Pancreas (tissue), 10 donors: ENCODE measurements at regions not wholly inside any gene's neighbourhood (a gene's known extent, or its start where the extent isn't known, plus 50 kb on each side); places are given as distances from the start of the nearest gene placed in this dataset.
A peak's percentile ranks its signal among the peaks of the same experiment; 100 is the strongest.
"Not testable (repeated sequence)": the region's sequence is repeated elsewhere in the genome, so short reads cannot be mapped to it uniquely, and the experiment has no call there.

Source experiments
- ATAC-seq, 4 donors: fragments of 200-7000 bp; cut with Tn5 transposase; one replicate each; pipeline versions ENCODE4 v1.8.0 to v1.9.1; 2020; ENCODE audit warnings: mild to moderate bottlenecking in 4 of 4, moderate library complexity in 4 of 4
- DNase-seq, 6 donors: peaks; one replicate each; pipeline ENCODE4 v3.0.0-alpha.2; 2020
- FAIRE-seq: peaks from 2 replicates; lab custom pipeline; 2012; peaks lifted over from hg19 to GRCh38; lab: Jason Lieb, UNC
- H3K27ac ChIP-seq, 4 donors: fragments of 200-600 bp; sonication (generic); 1 replicate in 3 of 4; 2 replicates in 1 of 4; pipeline versions ENCODE4 v1.5.0 to v1.8.0; 2020
- H3K27me3 ChIP-seq, 4 donors: fragments of 200-600 bp; one replicate each; pipeline ENCODE4 v1.8.0; 2021
- H3K36me3 ChIP-seq, 3 donors: fragments of 200-600 bp; sonication (generic) in 1 of 3; one replicate each; pipeline versions ENCODE4 v1.5.0 to v1.8.0; 2020 to 2021
- H3K4me1 ChIP-seq, 3 donors: fragments of 200-600 bp; one replicate each; pipeline ENCODE4 v1.8.0; 2021
- H3K4me3 ChIP-seq, 4 donors: fragments of 200-600 bp; sonication (generic) in 2 of 4; one replicate each; pipeline versions ENCODE4 v1.5.0 to v1.8.0; 2020 to 2021
- H3K9me3 ChIP-seq, 4 donors: fragments of 200-600 bp; one replicate each; pipeline ENCODE4 v1.8.0; 2021
- WGBS, 2 donors: extraction: QIAGEN DNeasy Blood & Tissue Kit; methylation state at CpG; one replicate each; pipeline ENCODE4 v1.1.7; 2013; 5-methylcytosine and 5-hydroxymethylcytosine counted together
- intact Hi-C, 3 donors: fragments of 100-400 bp; cut with DNase I; formaldehyde crosslinking; loops; one replicate each; pipeline versions ENCODE4 v1.11.1 to v1.14.2; 2022
- TF ChIP-seq, protein P1 (sequence below), 4 donors: fragments of 200-600 bp; sonication (generic) in 3 of 4; IDR thresholded peaks; one replicate each; pipeline versions ENCODE4 v1.5.0 to v1.8.0; 2021; ENCODE audit warnings: antibody characterized with exemption in 4 of 4
- donor health status: healthy with polysubstance abuse.
- donor health status: DM: no; HTN: no; CAD: no; lungs with moderate emphysema.
- donor health status: DM: no; HTN: no; CAD: no.
- donor health status: control.
- donor health status: control.
- donor health status: Bipolar disorder and iron deficiency.
- donor health status: DM: yes; HTN: yes; CAD: no.
- donor health status: DM: no; HTN: no; CAD: no.
- donor health status: DM: no; HTN: no; CAD: no.
- donor health status: DM: yes; HTN: yes; CAD: no.

DNA sequence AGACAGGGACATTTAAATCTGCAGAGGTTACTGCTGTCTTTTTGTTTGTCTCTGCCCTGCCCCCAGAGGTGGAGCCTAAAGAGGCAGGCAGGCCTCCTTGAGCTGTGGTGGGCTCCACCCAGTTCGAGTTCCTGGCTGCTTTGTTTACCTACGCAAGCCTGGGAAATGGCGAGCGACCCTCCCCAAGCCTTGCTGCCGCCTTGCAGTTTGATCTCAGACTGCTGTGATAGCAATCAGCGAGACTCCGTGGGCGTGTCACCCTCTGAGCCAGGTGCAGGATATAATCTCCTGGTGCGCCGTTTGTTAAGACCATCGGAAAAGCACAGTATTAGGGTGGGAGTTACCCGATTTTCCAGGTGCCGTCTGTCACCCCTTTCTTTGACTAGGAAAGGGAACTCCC, 93.3 kb downstream of the ANKRD30BL start:
- H3K27ac ChIP-seq, FAIRE-seq, H3K9me3 ChIP-seq, H3K27me3 ChIP-seq, intact Hi-C loops, ATAC-seq, H3K4me1 ChIP-seq, H3K36me3 ChIP-seq, H3K4me3 ChIP-seq, DNase-seq: not testable (repeated sequence)
- 80 to 92% methylated on average over 13 of the region's 13 CpGs for WGBS, 2 donors

DNA sequence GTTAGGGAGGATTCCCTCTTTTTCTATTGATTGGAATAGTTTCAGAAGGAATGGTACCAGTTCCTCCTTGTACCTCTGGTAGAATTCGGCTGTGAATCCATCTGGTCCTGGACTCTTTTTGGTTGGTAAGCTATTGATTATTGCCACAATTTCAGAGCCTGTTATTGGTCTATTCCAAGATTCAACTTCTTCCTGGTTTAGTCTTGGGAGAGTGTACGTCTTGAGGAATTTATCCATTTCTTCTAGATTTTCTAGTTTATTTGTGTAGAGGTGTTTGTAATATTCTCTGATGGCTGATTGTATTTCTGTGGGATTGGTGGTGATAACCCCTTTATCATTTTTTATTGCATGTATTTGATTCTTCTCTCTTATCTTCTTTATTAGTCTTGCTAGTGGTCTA, 96.4 kb downstream of the ANKRD30BL start:
- H3K4me1 ChIP-seq, ATAC-seq, intact Hi-C loops, H3K27ac ChIP-seq, DNase-seq, H3K4me3 ChIP-seq, H3K9me3 ChIP-seq, H3K36me3 ChIP-seq, FAIRE-seq, H3K27me3 ChIP-seq: not testable (repeated sequence)
- 47 to 57% methylated on average over 1 of the region's 2 CpGs for WGBS, 2 donors

DNA sequence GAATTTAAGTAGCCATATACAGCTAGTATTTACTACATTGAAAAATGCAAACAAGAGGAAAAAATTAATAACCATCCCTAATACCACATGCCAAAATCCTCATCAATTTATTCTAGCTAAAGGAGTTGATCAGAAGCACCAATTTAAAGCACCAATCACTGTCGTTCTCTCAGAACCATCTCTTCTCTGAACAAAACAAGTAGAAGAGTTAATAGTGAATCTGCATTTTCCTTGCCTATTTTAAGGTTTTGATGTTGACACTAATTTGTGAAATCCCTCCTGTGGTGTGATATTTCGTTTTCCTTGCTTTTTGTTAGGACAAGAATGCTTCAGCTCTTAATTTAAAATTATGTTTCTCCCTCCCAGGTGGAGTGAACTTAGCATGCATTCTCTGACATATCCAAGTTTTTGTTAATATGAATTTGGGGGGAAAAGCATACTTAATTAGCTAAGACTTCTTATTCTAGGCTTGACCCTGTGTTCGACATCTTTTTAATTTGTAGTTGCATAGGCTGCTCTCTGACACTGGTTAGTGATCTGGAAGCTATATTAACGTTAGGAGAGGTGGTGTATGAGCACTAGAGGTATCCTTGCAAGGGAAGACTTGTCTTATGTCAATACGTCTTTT, 122.0 kb downstream of the ANKRD30BL start:
- peaks cover 0 to 19% (median 0%) of the 10 kb centered on the region in 4 donors for H3K27me3 ChIP-seq
- FAIRE-seq, DNase-seq, intact Hi-C loops, H3K4me3 ChIP-seq, H3K4me1 ChIP-seq, H3K27ac ChIP-seq, ATAC-seq, H3K36me3 ChIP-seq, H3K9me3 ChIP-seq: not testable (repeated sequence)
- WGBS, 2 donors, result 40 to 52% methylated on average over 5 of the region's 5 CpGs

DNA sequence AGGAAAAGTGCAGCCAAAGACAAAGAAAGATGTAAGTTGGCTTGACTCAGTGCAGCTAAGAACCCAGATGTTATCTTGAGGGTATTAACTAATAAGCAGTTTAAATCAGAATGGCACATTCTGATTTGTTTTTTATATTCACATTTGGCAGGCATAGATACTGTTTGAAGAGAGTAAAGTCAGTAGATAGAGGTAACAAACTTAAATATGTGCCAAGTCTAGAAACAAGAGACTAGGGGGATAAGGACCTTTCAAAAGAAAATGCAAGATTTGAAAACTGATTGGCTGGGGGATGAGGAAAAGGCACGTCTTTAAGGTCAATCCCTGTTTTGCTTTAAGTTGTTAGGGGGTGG, 122.9 kb downstream of the ANKRD30BL start:
- H3K4me3 ChIP-seq, result peak overlapping the region in 2 of 4 donors; percentile 16 to 49
- peaks cover 0 to 20% (median 0%) of the 10 kb centered on the region in 4 donors for H3K27me3 ChIP-seq
- H3K4me1 ChIP-seq, H3K27ac ChIP-seq, intact Hi-C loops, H3K9me3 ChIP-seq, FAIRE-seq, ATAC-seq, H3K36me3 ChIP-seq, DNase-seq: not testable (repeated sequence)
- WGBS, 2 donors, result 7 to 8% methylated on average over 1 of the region's 1 CpG

DNA sequence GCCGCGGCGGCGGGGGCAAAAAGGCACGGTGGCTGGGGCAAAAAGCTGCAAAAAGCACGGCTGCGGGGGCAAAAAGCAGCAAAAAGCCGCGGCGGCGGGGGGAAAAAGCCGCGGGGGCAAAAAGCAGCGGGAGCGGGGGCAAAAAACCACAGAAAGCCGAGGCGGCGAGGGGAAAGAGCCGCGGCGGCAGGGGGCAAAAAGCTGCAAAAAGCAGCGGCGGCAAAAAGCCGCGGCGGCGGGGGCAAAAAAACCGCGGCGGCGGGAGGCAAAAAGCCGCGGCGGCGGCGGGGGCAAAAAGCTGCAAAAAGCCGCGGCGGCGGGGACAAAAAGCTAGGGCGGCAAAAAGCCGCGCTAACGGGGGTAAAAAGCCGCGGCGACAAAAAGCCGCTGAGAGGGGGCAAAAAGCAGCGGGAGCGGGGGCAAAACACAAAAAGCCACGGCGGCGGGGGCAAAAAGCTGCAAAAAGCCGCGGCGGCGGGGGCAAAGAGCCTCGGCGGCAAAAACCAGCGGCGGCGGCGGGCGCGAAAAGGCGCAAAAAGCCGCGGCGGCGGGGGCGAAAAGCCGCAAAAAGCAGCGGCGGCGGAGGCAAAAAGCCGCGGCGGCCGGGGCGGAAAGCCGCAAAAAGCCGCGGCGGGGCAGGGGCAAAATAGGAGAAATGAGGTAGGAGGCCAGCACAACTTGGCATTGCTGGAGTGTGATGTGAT, 123.4 kb downstream of the ANKRD30BL start:
- Histone ChIP-seq H3K4me3 (peak overlapping the region; percentile 16 to 49 (median 30)), H3K9me3 (no peaks in the 10 kb centered on the region), H3K36me3 (no peaks in the 10 kb centered on the region), H3K27ac (no peak overlapping the region), H3K4me1 (no peaks in the 10 kb centered on the region), H3K27me3 (peaks cover 0 to 20% (median 0%) of the 10 kb centered on the region in 4 donors)
- TF ChIP-seq, protein P1, sequence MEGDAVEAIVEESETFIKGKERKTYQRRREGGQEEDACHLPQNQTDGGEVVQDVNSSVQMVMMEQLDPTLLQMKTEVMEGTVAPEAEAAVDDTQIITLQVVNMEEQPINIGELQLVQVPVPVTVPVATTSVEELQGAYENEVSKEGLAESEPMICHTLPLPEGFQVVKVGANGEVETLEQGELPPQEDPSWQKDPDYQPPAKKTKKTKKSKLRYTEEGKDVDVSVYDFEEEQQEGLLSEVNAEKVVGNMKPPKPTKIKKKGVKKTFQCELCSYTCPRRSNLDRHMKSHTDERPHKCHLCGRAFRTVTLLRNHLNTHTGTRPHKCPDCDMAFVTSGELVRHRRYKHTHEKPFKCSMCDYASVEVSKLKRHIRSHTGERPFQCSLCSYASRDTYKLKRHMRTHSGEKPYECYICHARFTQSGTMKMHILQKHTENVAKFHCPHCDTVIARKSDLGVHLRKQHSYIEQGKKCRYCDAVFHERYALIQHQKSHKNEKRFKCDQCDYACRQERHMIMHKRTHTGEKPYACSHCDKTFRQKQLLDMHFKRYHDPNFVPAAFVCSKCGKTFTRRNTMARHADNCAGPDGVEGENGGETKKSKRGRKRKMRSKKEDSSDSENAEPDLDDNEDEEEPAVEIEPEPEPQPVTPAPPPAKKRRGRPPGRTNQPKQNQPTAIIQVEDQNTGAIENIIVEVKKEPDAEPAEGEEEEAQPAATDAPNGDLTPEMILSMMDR (IDR thresholded peaks at IDR 0.05), result no peak
- ATAC-seq (peak in 3 of 4 donors; percentile 12 to 51 (median 19)), FAIRE-seq (no peak), DNase-seq (peak in 1 of 6 donors; percentile 26)
- intact Hi-C loops, result no loop called here
- WGBS, 2 donors, result 2% methylated on average over 72 to 84 of the region's 84 CpGs

DNA sequence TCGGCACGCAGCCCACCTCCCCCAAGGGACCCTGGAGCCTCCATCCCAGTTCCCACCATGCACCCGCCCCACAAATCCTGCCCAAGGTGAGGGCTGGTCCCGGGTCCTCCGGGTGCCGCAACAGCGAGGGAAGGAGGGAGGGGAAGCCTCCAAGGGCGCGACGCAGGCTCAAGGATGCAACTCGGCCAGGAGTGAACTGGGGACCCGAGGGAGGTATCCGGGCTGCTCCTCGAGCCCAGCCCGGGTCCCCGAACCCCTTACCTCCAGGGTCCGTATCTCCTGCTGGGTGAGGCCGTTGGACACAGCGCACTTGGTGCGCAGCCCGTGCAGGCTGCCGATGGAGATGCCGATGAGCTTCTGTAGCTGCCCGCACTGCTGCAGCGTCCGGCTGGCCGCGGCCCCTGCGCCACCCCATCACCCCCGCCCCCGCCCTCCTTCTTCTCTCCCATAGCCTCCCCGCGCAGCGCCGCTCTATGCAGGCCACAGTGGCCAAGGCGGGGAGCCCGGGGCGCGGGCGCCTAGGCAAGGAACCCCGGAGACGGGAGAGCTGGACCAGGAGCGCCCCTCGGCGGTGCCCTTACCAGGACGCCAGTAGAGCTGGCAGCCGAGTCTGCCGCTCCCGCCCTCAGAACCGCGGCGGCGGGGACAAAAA, 124.1 kb downstream of the ANKRD30BL start:
- Histone ChIP-seq H3K9me3 (no peaks in the 10 kb centered on the region), H3K4me3 (peak overlapping the region; percentile 16 to 49 (median 30)), H3K27me3 (peaks cover 0 to 20% (median 0%) of the 10 kb centered on the region in 4 donors), H3K4me1 (no peaks in the 10 kb centered on the region), H3K36me3 (no peaks in the 10 kb centered on the region), H3K27ac (no peak overlapping the region)
- ATAC-seq (peak; percentile 48 to 77 (median 76)), DNase-seq (peak; percentile 26 to 84 (median 46)), FAIRE-seq (no peak)
- TF ChIP-seq, protein P1 (IDR thresholded peaks at IDR 0.05), result no peak
- intact Hi-C loops, result no loop called here
- WGBS, 2 donors, result 10 to 15% methylated on average over 25 to 53 of the region's 53 CpGs
